Panc1 (cell line): ENCODE measurements at regions not wholly inside any gene's neighbourhood (a gene's known extent, or its start where the extent isn't known, plus 50 kb on each side); places are given as distances from the start of the nearest gene placed in this dataset.

Experiments
- ATAC-seq: fragments of 200-7000 bp; cut with Tn5 transposase; 2 replicates; pipeline ENCODE4 v1.9.1; 2020; ENCODE audit warnings: mild to moderate bottlenecking, moderate library complexity
- BruUV-seq: library from RNA; stranded (reverse); fragments of 400-500 nt; replicated peaks from 2 replicates; lab custom pipeline; 2021; lab: Mats Ljungman, UMichigan
- CTCF ChIA-PET: fragments of 300-600 bp; sonication (Branson Sonifier 250); formaldehyde crosslinking; loops from one replicate; lab custom pipeline; 2022; ENCODE audit warnings: antibody characterized with exemption; lab: Charles Lee
- POLR2A ChIA-PET: fragments of 300-600 bp; sonication (Branson Sonifier 250); formaldehyde crosslinking; loops from one replicate; lab custom pipeline; 2022; ENCODE audit warnings: antibody characterized with exemption; lab: Charles Lee
- DNase-seq: peaks from one replicate; pipeline ENCODE4 v3.0.0-alpha.2; 2010; ENCODE audit warnings: low read depth, low spot score
- H3K27ac ChIP-seq: 2 replicates; pipeline ENCODE4 v1.5.1; 2011; ENCODE audit warnings: mild to moderate bottlenecking, low read length, inconsistent platforms
- H3K27me3 ChIP-seq: fragments of 200-500 bp; sonication (Bioruptor generic); 2 replicates; pipeline ENCODE4 v1.6.0; 2014; ENCODE audit warnings: low read length, inconsistent platforms; ENCODE audit not compliant: control insufficient read depth, insufficient read depth
- H3K36me3 ChIP-seq: fragments of 200-500 bp; sonication (Bioruptor generic); 2 replicates; pipeline ENCODE4 v1.5.1; 2014; ENCODE audit warnings: inconsistent platforms, mild to moderate bottlenecking, low read length, moderate library complexity; ENCODE audit not compliant: control insufficient read depth, insufficient read depth
- H3K4me1 ChIP-seq: 2 replicates; pipeline ENCODE4 v1.5.1; 2011; ENCODE audit warnings: inconsistent platforms, mild to moderate bottlenecking, low read length, moderate library complexity; ENCODE audit not compliant: control insufficient read depth, insufficient read depth
- H3K4me3 ChIP-seq, 2 experiments: 2 replicates each; pipeline ENCODE4 v1.5.1; 2011 to 2012; ENCODE audit warnings: low read depth in 2 of 2, low read length in 2 of 2, mild to moderate bottlenecking in 2 of 2, inconsistent platforms in 1 of 2, moderate library complexity in 1 of 2
- H3K9me3 ChIP-seq: fragments of 200-500 bp; sonication (Bioruptor generic); 2 replicates; pipeline ENCODE4 v1.5.1; 2014; ENCODE audit warnings: low read depth, mild to moderate bottlenecking, inconsistent platforms, low read length, moderate library complexity; ENCODE audit not compliant: control insufficient read depth, insufficient read depth
- POLR2AphosphoS5 ChIP-seq: IDR thresholded peaks from 2 replicates; pipeline ENCODE4 v1.6.1; 2012; ENCODE audit warnings: mild to moderate bottlenecking, low read depth, low read length, moderate library complexity
- SIN3A ChIP-seq: IDR thresholded peaks from 2 replicates; pipeline ENCODE4 v1.6.1; 2012; ENCODE audit warnings: low read depth, mild to moderate bottlenecking, low read length, moderate library complexity, borderline replicate concordance; ENCODE audit not compliant: insufficient read depth
- TCF7L2 ChIP-seq: IDR thresholded peaks from 2 replicates; pipeline ENCODE4 v1.6.1; 2011; ENCODE audit warnings: mild to moderate bottlenecking, low read depth, low read length, inconsistent platforms
- in situ Hi-C: cut with HindIII; loops from 2 replicates; pipeline ENCODE4 v1.10.0; 2016; ENCODE audit warnings: low sequenced_read_pairs, low pct_unique_long_range_greater_than_20kb
- intact Hi-C: fragments of 100-400 bp; cut with micrococcal nuclease; formaldehyde crosslinking; loops from one replicate; pipeline ENCODE4 v1.10.0; 2022; ENCODE audit not compliant: unreplicated experiment
- TF ChIP-seq, protein P1 (sequence below), 2 experiments: IDR thresholded peaks; 2 replicates each; pipeline ENCODE4 v1.6.1; 2011 to 2012; ENCODE audit warnings: low read depth in 2 of 2, control low read depth in 1 of 2, low read length in 1 of 2, mild to moderate bottlenecking in 1 of 2, moderate library complexity in 1 of 2; ENCODE audit not compliant: insufficient read depth in 1 of 2
- TF ChIP-seq, protein P2 (sequence below): fragments of 450-650 bp; IDR thresholded peaks from 2 replicates; pipeline ENCODE4 v1.5.1; 2017; ENCODE audit warnings: mild to moderate bottlenecking

DNA sequence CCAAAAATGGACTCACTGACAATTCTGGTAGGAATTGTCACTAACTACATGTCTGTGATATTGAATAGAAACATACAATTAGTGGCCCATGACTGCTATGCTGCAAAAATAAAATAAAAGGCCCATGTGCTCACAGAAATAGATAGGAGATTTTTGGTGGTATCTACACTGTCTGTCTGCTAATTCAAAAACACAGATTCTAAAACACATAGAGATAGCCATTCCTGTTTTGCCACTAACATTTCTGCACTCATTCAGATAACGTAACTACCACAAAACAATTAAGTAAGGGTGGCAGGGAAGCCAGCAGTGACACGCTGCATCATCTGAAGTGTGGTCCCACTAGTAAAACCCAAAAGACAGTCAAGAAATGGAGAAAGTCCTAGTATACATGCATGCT is 202.2 kb upstream of the NFIA start:
- no peak overlapping the region for H3K4me3 ChIP-seq
- no peak overlapping the region for H3K27ac ChIP-seq
- H3K9me3 ChIP-seq = no peaks in the 10 kb centered on the region
- no peak for DNase-seq
- no TSS peak for BruUV-seq
- ATAC-seq = no peak
- CTCF ChIA-PET = no interaction called here
- intact Hi-C loops = no loop called here
- TF ChIP-seq POLR2AphosphoS5 (no peak), TCF7L2 (no peak)
- TF ChIP-seq, protein P1, sequence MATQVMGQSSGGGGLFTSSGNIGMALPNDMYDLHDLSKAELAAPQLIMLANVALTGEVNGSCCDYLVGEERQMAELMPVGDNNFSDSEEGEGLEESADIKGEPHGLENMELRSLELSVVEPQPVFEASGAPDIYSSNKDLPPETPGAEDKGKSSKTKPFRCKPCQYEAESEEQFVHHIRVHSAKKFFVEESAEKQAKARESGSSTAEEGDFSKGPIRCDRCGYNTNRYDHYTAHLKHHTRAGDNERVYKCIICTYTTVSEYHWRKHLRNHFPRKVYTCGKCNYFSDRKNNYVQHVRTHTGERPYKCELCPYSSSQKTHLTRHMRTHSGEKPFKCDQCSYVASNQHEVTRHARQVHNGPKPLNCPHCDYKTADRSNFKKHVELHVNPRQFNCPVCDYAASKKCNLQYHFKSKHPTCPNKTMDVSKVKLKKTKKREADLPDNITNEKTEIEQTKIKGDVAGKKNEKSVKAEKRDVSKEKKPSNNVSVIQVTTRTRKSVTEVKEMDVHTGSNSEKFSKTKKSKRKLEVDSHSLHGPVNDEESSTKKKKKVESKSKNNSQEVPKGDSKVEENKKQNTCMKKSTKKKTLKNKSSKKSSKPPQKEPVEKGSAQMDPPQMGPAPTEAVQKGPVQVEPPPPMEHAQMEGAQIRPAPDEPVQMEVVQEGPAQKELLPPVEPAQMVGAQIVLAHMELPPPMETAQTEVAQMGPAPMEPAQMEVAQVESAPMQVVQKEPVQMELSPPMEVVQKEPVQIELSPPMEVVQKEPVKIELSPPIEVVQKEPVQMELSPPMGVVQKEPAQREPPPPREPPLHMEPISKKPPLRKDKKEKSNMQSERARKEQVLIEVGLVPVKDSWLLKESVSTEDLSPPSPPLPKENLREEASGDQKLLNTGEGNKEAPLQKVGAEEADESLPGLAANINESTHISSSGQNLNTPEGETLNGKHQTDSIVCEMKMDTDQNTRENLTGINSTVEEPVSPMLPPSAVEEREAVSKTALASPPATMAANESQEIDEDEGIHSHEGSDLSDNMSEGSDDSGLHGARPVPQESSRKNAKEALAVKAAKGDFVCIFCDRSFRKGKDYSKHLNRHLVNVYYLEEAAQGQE (IDR thresholded peaks at IDR 0.05; ENCODE audit: insufficient read depth in 1 of 2, low read depth in 2 of 2, low read length in 1 of 2) = no peak
- POLR2A ChIA-PET = no interaction called here
- in situ Hi-C loops = no loop called here
- H3K4me1 ChIP-seq = no peaks in the 10 kb centered on the region
- H3K36me3 ChIP-seq = no peaks in the 10 kb centered on the region
- no peaks in the 10 kb centered on the region for H3K27me3 ChIP-seq

- intact Hi-C loops = no loop called here
- in situ Hi-C loops = no loop called here
- no peak for ATAC-seq
- no peaks in the 10 kb centered on the region for H3K27me3 ChIP-seq
- ChIA-PET POLR2A (no interaction called here), CTCF (no interaction called here)
- H3K27ac ChIP-seq = no peak overlapping the region
- TF ChIP-seq, protein P1 (IDR thresholded peaks at IDR 0.05; ENCODE audit: insufficient read depth in 1 of 2, low read depth in 2 of 2, low read length in 1 of 2) = no peak
- TF ChIP-seq POLR2AphosphoS5 (no peak), TCF7L2 (no peak), SIN3A (no peak)
- TF ChIP-seq, protein P2, sequence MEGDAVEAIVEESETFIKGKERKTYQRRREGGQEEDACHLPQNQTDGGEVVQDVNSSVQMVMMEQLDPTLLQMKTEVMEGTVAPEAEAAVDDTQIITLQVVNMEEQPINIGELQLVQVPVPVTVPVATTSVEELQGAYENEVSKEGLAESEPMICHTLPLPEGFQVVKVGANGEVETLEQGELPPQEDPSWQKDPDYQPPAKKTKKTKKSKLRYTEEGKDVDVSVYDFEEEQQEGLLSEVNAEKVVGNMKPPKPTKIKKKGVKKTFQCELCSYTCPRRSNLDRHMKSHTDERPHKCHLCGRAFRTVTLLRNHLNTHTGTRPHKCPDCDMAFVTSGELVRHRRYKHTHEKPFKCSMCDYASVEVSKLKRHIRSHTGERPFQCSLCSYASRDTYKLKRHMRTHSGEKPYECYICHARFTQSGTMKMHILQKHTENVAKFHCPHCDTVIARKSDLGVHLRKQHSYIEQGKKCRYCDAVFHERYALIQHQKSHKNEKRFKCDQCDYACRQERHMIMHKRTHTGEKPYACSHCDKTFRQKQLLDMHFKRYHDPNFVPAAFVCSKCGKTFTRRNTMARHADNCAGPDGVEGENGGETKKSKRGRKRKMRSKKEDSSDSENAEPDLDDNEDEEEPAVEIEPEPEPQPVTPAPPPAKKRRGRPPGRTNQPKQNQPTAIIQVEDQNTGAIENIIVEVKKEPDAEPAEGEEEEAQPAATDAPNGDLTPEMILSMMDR = no peak
- H3K36me3 ChIP-seq = no peaks in the 10 kb centered on the region
- DNase-seq = no peak
- H3K9me3 ChIP-seq = no peaks in the 10 kb centered on the region
- H3K4me1 ChIP-seq = no peaks in the 10 kb centered on the region
- H3K4me3 ChIP-seq = no peak overlapping the region
- BruUV-seq = no TSS peak
Observed at GRCh38 chr1:60878323-60878722, 204.0 kb upstream of the NFIA start.
